ENCODE measurements at regions not wholly inside any gene's neighbourhood (a gene's known extent, or its start where the extent isn't known, plus 50 kb on each side); places are given as distances from the start of the nearest gene placed in this dataset.

GRCh38 chr10:47164126-47164799, 135.7 kb upstream of the GDF10 start:
- TF ChIP-seq POLR2A (IDR thresholded peaks at IDR 0.05) (no peak), CTCF (IDR thresholded peaks at IDR 0.05) (no peak)

All from sigmoid colon (tissue), 3 donors.